ENCODE measurements at regions not wholly inside any gene's neighbourhood (a gene's known extent, or its start where the extent isn't known, plus 50 kb on each side); places are given as distances from the start of the nearest gene placed in this dataset.

DNA sequence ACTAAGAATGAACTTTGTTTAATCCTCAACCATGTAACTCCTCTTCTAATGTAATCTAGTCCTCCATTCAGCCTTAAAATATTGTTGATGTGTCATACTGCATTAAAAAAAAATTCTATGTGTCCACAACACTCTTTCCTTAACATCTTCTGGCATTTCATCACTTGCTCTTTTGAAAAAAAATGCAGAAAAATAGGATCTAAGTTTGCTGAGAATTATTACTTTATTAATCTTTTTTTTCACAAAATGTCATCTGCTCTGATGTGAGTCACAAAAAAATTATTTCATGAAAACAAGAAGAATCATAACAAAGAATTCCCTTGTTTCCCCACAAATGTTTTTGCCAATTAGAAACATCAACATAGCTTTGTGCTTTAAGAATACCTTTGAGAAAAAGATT, 410.1 kb upstream of the MGAT4C start:
- POLR2A ChIA-PET = no interaction called here
- no peak overlapping the region for H3K4me3 ChIP-seq (ENCODE audit: low read length)
- CTCF ChIA-PET = no interaction called here
- intact Hi-C loops (cut with DNase I, micrococcal nuclease) = no loop called here
- ATAC-seq (ENCODE audit: poor library complexity) (no peak), DNase-seq (no peak)
- TF ChIP-seq, protein P1, sequence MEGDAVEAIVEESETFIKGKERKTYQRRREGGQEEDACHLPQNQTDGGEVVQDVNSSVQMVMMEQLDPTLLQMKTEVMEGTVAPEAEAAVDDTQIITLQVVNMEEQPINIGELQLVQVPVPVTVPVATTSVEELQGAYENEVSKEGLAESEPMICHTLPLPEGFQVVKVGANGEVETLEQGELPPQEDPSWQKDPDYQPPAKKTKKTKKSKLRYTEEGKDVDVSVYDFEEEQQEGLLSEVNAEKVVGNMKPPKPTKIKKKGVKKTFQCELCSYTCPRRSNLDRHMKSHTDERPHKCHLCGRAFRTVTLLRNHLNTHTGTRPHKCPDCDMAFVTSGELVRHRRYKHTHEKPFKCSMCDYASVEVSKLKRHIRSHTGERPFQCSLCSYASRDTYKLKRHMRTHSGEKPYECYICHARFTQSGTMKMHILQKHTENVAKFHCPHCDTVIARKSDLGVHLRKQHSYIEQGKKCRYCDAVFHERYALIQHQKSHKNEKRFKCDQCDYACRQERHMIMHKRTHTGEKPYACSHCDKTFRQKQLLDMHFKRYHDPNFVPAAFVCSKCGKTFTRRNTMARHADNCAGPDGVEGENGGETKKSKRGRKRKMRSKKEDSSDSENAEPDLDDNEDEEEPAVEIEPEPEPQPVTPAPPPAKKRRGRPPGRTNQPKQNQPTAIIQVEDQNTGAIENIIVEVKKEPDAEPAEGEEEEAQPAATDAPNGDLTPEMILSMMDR (IDR thresholded peaks at IDR 0.05) = no peak
- Mint-ChIP-seq H3K4me3 (no peak overlapping the region), H3K4me1 (ENCODE audit: low read depth) (no peaks in the 10 kb centered on the region), H3K9me3 (peaks cover 7% of the 10 kb centered on the region), H3K27me3 (no peaks in the 10 kb centered on the region), H3K36me3 (ENCODE audit: low read depth) (no peaks in the 10 kb centered on the region), H3K27ac (no peak overlapping the region)
- no peaks in the 10 kb centered on the region for H3K27me3 ChIP-seq (ENCODE audit: control insufficient read depth in 1 of 2, insufficient read depth in 2 of 2, low read length in 2 of 2)
- H3K36me3 ChIP-seq (ENCODE audit: insufficient read depth, low read length) = no peaks in the 10 kb centered on the region
- peaks cover 6 to 16% of the 10 kb centered on the region in 2 experiments for H3K9me3 ChIP-seq (ENCODE audit: control insufficient read depth in 1 of 2, insufficient read depth in 1 of 2, low read length in 2 of 2)
- H3K27ac ChIP-seq (ENCODE audit: low read depth in 1 of 2, low read length in 2 of 2) = no peak overlapping the region
- no peaks in the 10 kb centered on the region for H3K4me1 ChIP-seq (ENCODE audit: insufficient read depth, low read length)

GRCh38 chr12:86663716-86664115, 407.5 kb upstream of the MGAT4C start:
- DNase-seq (no peak), ATAC-seq (ENCODE audit: poor library complexity) (no peak)
- peaks cover 7% of the 10 kb centered on the region for H3K9me3 Mint-ChIP-seq
- Histone ChIP-seq H3K4me3 (ENCODE audit: low read length) (no peak overlapping the region), H3K36me3 (ENCODE audit: insufficient read depth, low read length) (no peaks in the 10 kb centered on the region), H3K4me1 (ENCODE audit: insufficient read depth, low read length) (no peaks in the 10 kb centered on the region), H3K27ac (ENCODE audit: low read depth in 1 of 2, low read length in 2 of 2) (no peak overlapping the region), H3K27me3 (ENCODE audit: control insufficient read depth in 1 of 2, insufficient read depth in 2 of 2, low read length in 2 of 2) (no peaks in the 10 kb centered on the region), H3K9me3 (ENCODE audit: control insufficient read depth in 1 of 2, insufficient read depth in 1 of 2, low read length in 2 of 2) (peaks cover 0 to 6% of the 10 kb centered on the region in 2 experiments)
- TF ChIP-seq, protein P1 (IDR thresholded peaks at IDR 0.05) = no peak
- CTCF ChIA-PET = no interaction called here
- POLR2A ChIA-PET = no interaction called here
- intact Hi-C loops (cut with DNase I, micrococcal nuclease) = no loop called here
- no peaks in the 10 kb centered on the region for H3K36me3 Mint-ChIP-seq (ENCODE audit: low read depth)
- H3K4me1 Mint-ChIP-seq (ENCODE audit: low read depth) = no peaks in the 10 kb centered on the region
- no peak overlapping the region for H3K4me3 Mint-ChIP-seq
- H3K27me3 Mint-ChIP-seq = no peaks in the 10 kb centered on the region
- no peak overlapping the region for H3K27ac Mint-ChIP-seq

DNA sequence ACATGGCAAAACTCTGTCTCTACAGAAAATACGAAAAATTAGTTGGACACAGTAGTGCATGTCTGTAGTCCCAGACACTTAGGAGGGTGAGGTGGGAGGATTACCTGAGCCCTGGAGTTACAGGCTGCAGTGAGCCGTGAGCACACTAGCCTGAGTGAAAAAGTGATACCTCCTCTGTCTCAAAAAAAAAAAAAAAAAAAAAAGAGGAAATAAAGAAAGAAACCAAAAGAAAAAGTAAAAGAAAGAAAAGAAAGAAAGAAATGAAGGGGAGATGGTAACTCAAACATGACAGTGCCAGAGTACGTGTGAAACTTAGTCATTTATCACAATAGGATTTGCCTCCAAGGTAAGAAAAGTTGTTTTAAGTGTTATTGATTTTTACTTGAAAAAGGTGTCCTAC, 407.0 kb upstream of the MGAT4C start:
- ATAC-seq (ENCODE audit: poor library complexity) (no peak), DNase-seq (no peak)
- Histone ChIP-seq H3K27ac (ENCODE audit: low read depth in 1 of 2, low read length in 2 of 2) (no peak overlapping the region), H3K27me3 (ENCODE audit: control insufficient read depth in 1 of 2, insufficient read depth in 2 of 2, low read length in 2 of 2) (no peaks in the 10 kb centered on the region), H3K4me3 (ENCODE audit: low read length) (no peak overlapping the region), H3K36me3 (ENCODE audit: insufficient read depth, low read length) (no peaks in the 10 kb centered on the region), H3K9me3 (ENCODE audit: control insufficient read depth in 1 of 2, insufficient read depth in 1 of 2, low read length in 2 of 2) (peaks cover 0 to 4% of the 10 kb centered on the region in 2 experiments), H3K4me1 (ENCODE audit: insufficient read depth, low read length) (no peaks in the 10 kb centered on the region)
- intact Hi-C loops (cut with DNase I, micrococcal nuclease) = no loop called here
- Mint-ChIP-seq H3K36me3 (ENCODE audit: low read depth) (no peaks in the 10 kb centered on the region), H3K9me3 (peaks cover 7% of the 10 kb centered on the region), H3K27ac (no peak overlapping the region), H3K4me3 (no peak overlapping the region), H3K4me1 (ENCODE audit: low read depth) (no peaks in the 10 kb centered on the region), H3K27me3 (no peaks in the 10 kb centered on the region)
- ChIA-PET POLR2A (no interaction called here), CTCF (no interaction called here)
- TF ChIP-seq, protein P1 (IDR thresholded peaks at IDR 0.05) = no peak

Measured in CD4-positive, alpha-beta T cell (primary cell).